Large intestine (tissue), 3 donors: ENCODE measurements at regions not wholly inside any gene's neighbourhood (a gene's known extent, or its start where the extent isn't known, plus 50 kb on each side); places are given as distances from the start of the nearest gene placed in this dataset.
"Not testable (repeated sequence)": the region's sequence is repeated elsewhere in the genome, so short reads cannot be mapped to it uniquely, and the experiment has no call there.

Experiments used
- DNase-seq, 2 donors: peaks; one replicate each; pipeline versions ENCODE4 v3.0.0 to v3.0.0-alpha.2; 2013
- H3K27ac ChIP-seq: one replicate; pipeline ENCODE4 v1.5.1; 2013; ENCODE audit warnings: low read length
- H3K27me3 ChIP-seq: 2 replicates; pipeline ENCODE4 v1.6.1; 2013; ENCODE audit warnings: low read length; ENCODE audit not compliant: control insufficient read depth, insufficient read depth
- H3K36me3 ChIP-seq: 2 replicates; pipeline ENCODE4 v1.6.1; 2013; ENCODE audit warnings: low read length; ENCODE audit not compliant: control insufficient read depth, insufficient read depth
- H3K4me1 ChIP-seq: one replicate; pipeline ENCODE4 v1.6.1; 2013; ENCODE audit warnings: low read length; ENCODE audit not compliant: control insufficient read depth, insufficient read depth
- H3K4me3 ChIP-seq: one replicate; pipeline ENCODE4 v1.5.1; 2013; ENCODE audit warnings: low read length
- H3K9me3 ChIP-seq: one replicate; pipeline ENCODE4 v1.6.1; 2013; ENCODE audit warnings: mild to moderate bottlenecking, low read depth, low read length, moderate library complexity; ENCODE audit not compliant: control insufficient read depth
- WGBS: methylation state at CpG from one replicate; pipeline ENCODE4 v1.1.5; 2013; ENCODE audit warnings: low lambda C conversion rate; ENCODE audit not compliant: insufficient coverage; 5-methylcytosine and 5-hydroxymethylcytosine counted together

GRCh38 chr9:26229324-26230054 lies 551.2 kb upstream of the TUSC1 start:
- Histone ChIP-seq H3K9me3 (no peaks in the 10 kb centered on the region), H3K27me3 (no peaks in the 10 kb centered on the region), H3K4me1 (no peaks in the 10 kb centered on the region), H3K27ac (no peak overlapping the region), H3K36me3 (no peaks in the 10 kb centered on the region), H3K4me3 (no peak overlapping the region)
- WGBS: 100% methylated on average over 2 of the region's 6 CpGs
- DNase-seq: no peak

GRCh38 chr9:26228273-26228672 lies 550.0 kb upstream of the TUSC1 start:
- 43% methylated on average over 1 of the region's 2 CpGs for WGBS

GRCh38 chr9:26221290-26221689 lies 543.0 kb upstream of the TUSC1 start:
- DNase-seq: no peak

More at GRCh38 chr9:26228273-26228672, 550.0 kb upstream of the TUSC1 start:
- DNase-seq: no peak
- Histone ChIP-seq H3K27me3 (no peaks in the 10 kb centered on the region), H3K27ac (no peak overlapping the region), H3K9me3 (no peaks in the 10 kb centered on the region), H3K36me3 (no peaks in the 10 kb centered on the region), H3K4me3 (no peak overlapping the region), H3K4me1 (no peaks in the 10 kb centered on the region)

GRCh38 chr9:26220367-26220766 lies 542.1 kb upstream of the TUSC1 start:
- H3K36me3 ChIP-seq: no peaks in the 10 kb centered on the region
- H3K27ac ChIP-seq: no peak overlapping the region
- no peaks in the 10 kb centered on the region for H3K4me1 ChIP-seq
- no peak for DNase-seq
- H3K27me3 ChIP-seq: no peaks in the 10 kb centered on the region
- peaks cover 5% of the 10 kb centered on the region for H3K9me3 ChIP-seq
- H3K4me3 ChIP-seq: no peak overlapping the region

More at GRCh38 chr9:26221290-26221689, 543.0 kb upstream of the TUSC1 start:
- Histone ChIP-seq H3K4me3 (no peak overlapping the region), H3K27ac (no peak overlapping the region), H3K27me3 (no peaks in the 10 kb centered on the region), H3K4me1 (no peaks in the 10 kb centered on the region), H3K36me3 (no peaks in the 10 kb centered on the region), H3K9me3 (no peaks in the 10 kb centered on the region)

- H3K36me3 ChIP-seq: no peaks in the 10 kb centered on the region
- H3K9me3 ChIP-seq: peaks cover 8% of the 10 kb centered on the region
- no peak overlapping the region for H3K4me3 ChIP-seq
- DNase-seq: no peak
- no peaks in the 10 kb centered on the region for H3K27me3 ChIP-seq
- WGBS: no CpG with 5 or more reads among the region's 9 CpGs
- H3K4me1 ChIP-seq: no peaks in the 10 kb centered on the region
- no peak overlapping the region for H3K27ac ChIP-seq
Observed at GRCh38 chr9:26219961-26220360, 541.7 kb upstream of the TUSC1 start.

- no peaks in the 10 kb centered on the region for H3K36me3 ChIP-seq
- no peak for DNase-seq
- no peaks in the 10 kb centered on the region for H3K27me3 ChIP-seq
- no peaks in the 10 kb centered on the region for H3K4me1 ChIP-seq
- H3K9me3 ChIP-seq: peaks cover 13% of the 10 kb centered on the region
- no peak overlapping the region for H3K4me3 ChIP-seq
- no peak overlapping the region for H3K27ac ChIP-seq
- WGBS: 83% methylated on average over 1 of the region's 1 CpG
Observed at GRCh38 chr9:26216702-26217101, 538.5 kb upstream of the TUSC1 start.

GRCh38 chr9:26214713-26215444 lies 536.6 kb upstream of the TUSC1 start:
- not testable (repeated sequence) for H3K27ac ChIP-seq, H3K4me1 ChIP-seq, DNase-seq, H3K4me3 ChIP-seq, H3K27me3 ChIP-seq, H3K36me3 ChIP-seq
- H3K9me3 ChIP-seq: peaks cover 13% of the 10 kb centered on the region
- no CpG with 5 or more reads among the region's 61 CpGs for WGBS

- H3K27ac ChIP-seq: no peak overlapping the region
- DNase-seq: no peak
- H3K27me3 ChIP-seq: no peaks in the 10 kb centered on the region
- H3K4me3 ChIP-seq: no peak overlapping the region
- no peaks in the 10 kb centered on the region for H3K4me1 ChIP-seq
- 80% methylated on average over 1 of the region's 6 CpGs for WGBS
- no peaks in the 10 kb centered on the region for H3K36me3 ChIP-seq
- H3K9me3 ChIP-seq: peaks cover 8% of the 10 kb centered on the region
Observed at GRCh38 chr9:26210338-26210851, 532.2 kb upstream of the TUSC1 start.

- Histone ChIP-seq H3K9me3 (no peaks in the 10 kb centered on the region), H3K4me1 (no peaks in the 10 kb centered on the region), H3K27ac (no peak overlapping the region), H3K27me3 (no peaks in the 10 kb centered on the region), H3K36me3 (no peaks in the 10 kb centered on the region), H3K4me3 (no peak overlapping the region)
- 100% methylated on average over 1 of the region's 3 CpGs for WGBS
- no peak for DNase-seq
Observed at GRCh38 chr9:26205261-26205660, 527.0 kb upstream of the TUSC1 start.

GRCh38 chr9:26193237-26193636 lies 515.0 kb upstream of the TUSC1 start:
- H3K4me3 ChIP-seq: no peak overlapping the region
- 84% methylated on average over 2 of the region's 2 CpGs for WGBS
- no peak for DNase-seq
- H3K36me3 ChIP-seq: no peaks in the 10 kb centered on the region
- peaks cover 1% of the 10 kb centered on the region for H3K9me3 ChIP-seq
- no peaks in the 10 kb centered on the region for H3K4me1 ChIP-seq
- no peak overlapping the region for H3K27ac ChIP-seq
- H3K27me3 ChIP-seq: no peaks in the 10 kb centered on the region
